ENCODE measurements at regions not wholly inside any gene's neighbourhood (a gene's known extent, or its start where the extent isn't known, plus 50 kb on each side); places are given as distances from the start of the nearest gene placed in this dataset.

DNA sequence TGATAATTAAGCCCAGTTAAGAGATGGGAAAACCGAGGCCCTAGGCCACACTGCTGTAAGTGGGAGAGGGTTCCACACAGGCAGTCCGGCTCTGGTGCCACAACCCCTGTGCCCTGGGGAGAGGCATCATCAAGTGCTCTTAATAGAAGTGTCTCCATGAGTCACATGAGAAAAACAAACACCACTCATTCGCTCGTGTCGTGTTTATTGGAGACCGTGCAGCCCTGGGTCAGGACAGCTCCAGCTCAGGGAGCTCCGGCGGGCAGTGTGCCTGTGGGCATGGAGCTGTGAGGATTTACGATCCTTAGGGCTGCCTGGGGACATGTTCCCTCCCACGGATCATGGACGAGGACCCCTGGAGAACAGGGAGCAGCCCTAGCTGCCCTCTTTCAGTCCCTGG is 658.5 kb downstream of the AJAP1 start:
- no peak for DNase-seq

DNA sequence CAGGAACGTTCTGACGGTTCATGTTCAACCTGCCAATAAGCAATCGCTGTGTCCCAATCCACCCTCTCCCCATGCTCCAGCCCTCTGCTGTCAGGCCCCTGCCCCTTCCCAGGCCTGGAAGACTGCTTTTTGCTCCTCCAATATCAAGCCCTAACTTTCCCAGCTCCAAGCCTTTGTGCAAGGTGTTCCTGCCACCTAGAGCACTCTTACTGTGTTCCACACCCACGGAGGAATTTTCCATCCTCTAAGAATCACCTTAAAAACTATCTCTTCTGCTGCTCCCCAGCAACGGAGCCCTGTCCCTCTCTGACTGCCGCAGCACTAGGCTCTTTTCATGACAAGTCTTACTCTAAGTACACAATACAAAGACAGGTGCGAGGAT is 657.9 kb downstream of the AJAP1 start:
- no peak for DNase-seq

DNA sequence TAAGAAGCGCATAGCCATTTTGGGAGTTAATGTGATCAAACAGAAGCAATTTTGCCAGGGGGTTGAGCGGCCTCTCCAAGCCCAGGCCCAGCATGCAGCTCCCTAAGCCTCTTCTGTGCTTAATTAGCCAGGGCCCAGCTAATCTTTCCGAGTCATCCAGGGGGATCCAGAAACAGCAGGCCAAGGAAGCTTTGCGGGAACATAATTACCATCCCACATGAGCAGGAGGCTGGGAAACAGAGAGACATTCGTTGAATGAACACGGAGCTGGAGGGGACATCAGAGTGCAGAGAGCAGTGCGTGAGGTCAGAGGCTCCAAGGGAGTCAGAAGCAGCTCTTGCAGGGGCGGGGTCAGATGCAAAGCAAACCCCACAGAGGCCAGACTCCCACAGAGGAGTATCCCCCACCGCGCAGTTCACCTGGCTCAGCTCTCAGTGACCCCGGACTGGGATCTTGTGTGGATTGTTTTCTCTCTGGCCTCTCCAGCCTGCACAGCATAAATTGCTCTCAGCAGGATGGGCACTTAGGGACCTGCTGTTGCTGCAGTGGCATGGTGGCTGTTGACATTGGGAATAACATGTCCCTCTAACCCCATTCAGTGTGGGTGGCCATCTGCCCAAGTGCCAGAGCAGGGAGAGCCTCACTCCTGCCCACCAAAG is 657.4 kb downstream of the AJAP1 start:
- no peak for DNase-seq

DNA sequence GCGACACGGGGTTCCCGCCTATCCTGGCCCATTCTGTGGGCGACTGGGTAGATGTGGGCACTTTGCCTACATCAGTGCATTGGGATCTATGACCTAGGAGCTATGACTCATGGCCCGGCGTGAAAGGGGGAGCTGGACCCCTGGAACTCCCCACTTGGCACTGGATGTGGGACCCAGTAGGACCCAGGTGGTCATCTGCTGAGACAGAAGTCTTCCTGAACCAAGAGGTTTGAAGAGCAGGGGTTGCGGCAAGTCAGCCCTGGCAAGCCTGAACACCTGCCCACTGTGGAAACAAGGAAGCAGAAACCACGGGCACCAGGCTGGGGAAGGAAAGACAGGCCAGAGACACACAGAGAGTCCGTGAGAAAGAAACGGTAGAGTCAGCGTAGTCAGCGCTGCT is 656.7 kb downstream of the AJAP1 start:
- DNase-seq: no peak

DNA sequence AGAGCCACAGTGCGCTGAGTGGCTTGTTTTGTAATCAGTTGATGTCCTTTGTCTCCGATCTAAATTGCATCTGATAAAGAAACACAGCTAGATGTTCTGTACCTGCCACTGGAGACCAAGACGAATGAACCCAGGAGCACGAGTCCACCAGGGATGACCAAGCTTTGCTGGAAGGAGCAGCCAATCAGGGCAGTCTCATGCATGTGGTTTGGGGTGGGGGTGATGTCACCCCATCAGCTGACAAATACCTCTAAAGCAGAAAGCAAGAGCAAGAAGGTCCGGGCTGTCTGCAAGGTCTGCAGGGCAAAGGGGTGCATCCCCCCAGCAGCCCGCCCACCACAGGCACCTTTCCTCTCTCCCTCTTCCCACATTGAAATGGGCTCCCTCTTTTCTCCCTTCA is 653.8 kb downstream of the AJAP1 start:
- no peak for DNase-seq

DNA sequence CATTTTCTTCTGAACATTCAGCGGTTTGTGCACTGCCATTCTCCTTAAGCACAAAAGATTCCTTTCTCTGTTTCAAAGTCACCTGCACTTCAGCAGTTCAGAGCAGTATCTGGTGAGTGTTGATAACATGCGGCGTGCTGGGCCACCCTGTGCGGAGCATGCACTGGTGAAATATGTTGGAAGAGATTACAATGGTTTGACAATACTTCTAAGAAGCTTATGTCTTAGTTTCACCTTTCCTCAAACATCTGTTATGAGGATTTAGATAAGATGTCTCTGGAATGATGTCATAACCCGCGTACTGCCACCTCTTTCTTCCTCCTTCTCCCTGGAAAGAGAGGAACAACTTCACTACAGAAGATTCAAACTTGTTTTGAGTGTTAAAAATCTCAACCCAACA is 650.3 kb downstream of the AJAP1 start:
- no peak for DNase-seq

DNA sequence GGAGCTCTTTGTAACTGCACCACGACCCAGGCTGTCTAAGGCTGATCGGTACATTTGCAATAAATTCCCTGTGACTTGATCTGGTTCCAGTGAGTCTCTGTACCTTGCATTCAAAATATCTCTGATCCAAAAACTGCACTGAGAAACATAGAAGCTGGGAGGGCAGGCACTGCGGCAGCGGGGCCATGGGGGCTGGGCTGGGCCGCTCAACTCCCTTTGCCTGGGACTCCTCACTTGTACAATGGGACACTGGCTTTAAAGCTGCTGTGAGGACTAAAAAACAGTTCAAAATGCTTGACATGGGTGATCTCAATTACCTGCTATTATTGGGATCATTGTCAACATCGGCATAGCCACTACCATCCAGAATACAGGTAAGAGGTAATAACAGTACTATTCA is 644.0 kb downstream of the AJAP1 start:
- DNase-seq: no peak

DNA sequence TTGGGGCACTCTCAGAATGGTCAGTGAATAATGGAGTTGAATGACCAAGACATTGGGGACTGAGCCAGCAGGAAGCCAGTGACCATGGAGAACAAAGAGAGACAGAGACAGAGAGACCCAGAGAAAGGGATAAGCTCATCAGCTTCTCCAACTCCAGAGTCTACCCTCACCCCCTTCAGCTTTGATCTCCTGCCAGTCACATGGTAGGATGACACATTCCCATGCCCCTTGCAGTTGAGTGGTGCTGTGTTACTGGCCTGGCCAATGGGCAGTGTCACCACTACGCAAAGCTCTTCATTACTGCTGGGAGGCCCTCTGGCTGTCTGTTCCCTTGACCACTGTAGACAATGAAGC is 643.5 kb downstream of the AJAP1 start:
- no peak for DNase-seq

DNA sequence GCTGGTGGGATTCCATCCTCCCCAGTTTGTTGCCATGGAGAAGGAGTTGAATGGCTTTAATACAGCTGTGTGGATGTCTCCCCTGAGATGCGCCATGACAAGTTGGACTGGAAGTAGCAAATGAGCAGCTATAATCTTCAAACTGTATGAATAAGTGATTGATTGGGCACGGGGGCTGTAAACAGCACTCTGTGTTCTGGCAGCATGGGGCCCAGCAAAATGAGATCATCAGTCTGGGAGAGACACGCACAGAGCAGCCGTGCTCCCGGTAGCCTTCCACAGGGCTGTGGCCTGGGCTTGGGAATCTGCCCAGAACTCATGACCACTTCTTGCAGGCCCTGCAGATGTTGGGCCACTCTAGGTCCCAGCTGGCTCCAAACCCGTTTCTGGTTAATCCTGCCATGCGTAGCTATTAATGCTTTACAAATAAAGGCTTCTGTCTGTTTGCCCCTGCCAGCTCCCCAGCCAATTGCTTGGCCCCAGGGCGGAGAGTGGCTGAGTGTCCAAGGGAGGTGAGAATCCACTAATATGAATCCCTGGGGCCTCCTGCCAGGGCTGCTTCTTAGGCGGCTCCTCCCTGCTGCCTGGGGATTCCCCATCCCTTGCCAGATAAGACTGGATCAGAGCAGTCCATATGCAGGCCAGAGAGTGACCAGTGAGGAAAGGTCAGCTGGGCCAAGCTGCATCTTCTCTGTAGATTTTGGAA is 642.9 kb downstream of the AJAP1 start:
- peak; percentile 10 to 29 for DNase-seq

DNA sequence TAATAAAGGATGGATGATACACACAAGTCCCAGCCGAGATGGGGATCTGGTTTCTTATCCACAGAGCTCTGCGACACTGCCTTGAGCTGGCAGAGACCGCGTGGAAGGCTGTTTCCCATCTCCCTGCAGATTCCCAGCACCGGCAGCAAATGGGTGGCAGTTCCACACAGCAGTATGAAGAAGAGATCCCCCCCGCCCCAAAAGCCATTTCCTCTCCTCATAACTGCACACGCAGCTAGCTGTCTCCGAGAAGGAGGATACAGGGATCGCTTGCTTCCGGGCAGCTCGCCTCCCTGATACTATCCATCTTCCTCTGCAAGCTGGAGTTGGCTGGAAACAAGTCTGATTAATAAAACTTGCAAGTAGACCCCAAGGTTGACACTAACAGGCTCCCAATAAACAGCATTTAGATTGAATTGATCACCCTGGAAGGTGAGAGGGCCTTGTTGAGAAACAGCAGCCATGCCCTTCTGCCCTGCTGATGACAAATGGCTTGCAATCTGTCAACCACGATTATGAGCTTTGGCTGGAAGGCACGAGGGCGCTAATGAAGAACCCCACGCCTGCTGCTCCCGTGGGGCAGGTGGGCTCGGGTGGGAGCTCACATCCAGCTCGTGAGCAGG is 642.3 kb downstream of the AJAP1 start:
- DNase-seq: no peak

DNA sequence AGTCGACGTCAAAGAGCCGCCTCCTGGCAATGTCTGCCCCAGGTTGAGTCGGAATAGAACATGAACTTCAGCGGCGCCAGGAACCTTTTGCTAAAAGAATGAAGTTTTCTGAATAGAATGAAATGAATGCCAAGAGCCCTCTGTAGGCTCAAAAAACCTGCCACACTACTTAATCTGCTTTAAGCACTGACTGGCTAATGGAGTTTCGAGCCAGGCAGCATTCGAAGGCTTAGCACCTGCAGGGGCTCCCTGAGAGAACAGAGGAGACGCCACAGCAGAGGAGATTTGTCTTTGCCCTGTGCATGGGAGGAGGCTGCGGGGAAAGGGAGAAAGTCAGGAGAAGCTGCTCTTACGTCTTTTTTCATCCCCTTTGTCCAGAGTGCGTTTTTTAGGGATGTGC is 641.7 kb downstream of the AJAP1 start:
- no peak for DNase-seq

DNA sequence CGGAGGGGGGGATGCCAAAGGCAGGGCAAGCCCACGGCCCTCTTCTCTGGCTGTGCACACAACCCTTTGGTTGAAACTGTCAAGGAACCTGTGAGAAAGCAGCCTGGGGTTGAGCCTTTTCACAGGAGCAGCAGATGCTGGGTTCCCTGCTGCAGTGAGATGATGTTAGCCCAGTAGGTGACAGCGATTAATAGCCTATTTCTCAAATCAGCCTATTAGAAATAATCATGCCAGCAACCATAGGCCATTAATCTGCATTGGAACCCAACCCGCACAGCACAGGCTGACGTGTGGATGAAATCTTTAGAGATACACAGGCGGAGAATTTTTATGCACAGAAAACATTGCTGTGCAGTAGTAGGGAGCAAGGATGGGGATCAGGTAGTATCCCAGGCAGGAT is 637.5 kb downstream of the AJAP1 start:
- DNase-seq: no peak

DNA sequence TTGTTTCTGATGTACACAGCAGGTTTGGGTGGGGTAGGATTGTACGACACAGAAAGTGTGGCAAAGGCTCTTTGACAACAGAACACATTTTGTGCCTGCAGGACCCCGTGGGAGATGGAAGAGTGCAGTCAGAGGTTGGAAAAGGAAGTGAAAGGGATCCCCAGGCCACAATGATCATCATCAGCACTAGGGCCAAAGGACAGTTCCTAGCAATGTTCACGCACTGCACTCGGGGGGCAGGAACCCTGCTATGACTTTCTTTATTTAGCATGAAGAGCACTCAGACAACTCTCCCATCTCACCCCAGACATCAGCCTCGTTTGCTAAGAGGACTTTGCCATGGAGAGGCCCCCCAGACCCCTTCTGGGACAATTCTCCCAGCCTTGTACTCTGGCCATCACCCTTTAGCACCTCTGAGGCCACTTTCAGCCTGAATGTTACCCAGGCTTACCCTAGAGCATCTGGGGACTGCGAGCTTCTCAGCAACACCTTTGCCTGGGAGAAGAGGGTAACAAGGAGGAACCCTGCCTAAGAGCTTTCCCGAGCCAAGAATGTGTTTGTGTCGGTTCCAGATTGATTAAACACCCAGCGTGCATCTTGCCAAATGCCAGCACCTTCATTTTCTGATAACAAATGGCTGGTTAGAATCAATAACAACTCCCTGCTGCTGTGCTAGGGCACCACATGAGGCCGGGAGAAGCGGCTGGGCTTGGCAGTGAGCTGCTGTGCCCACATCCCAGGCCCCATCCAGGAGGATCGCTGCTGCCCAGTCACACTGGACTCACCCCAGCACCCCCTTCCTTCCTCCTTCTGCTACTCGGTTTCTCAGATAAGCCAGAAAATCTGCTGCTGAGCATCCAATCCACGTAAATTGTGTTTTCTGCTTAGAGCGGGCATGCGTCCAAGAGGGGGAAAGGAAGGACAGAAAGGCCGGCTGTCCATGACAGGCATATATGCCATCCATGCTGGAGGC is 633.1 kb downstream of the AJAP1 start:
- no peak for DNase-seq

DNA sequence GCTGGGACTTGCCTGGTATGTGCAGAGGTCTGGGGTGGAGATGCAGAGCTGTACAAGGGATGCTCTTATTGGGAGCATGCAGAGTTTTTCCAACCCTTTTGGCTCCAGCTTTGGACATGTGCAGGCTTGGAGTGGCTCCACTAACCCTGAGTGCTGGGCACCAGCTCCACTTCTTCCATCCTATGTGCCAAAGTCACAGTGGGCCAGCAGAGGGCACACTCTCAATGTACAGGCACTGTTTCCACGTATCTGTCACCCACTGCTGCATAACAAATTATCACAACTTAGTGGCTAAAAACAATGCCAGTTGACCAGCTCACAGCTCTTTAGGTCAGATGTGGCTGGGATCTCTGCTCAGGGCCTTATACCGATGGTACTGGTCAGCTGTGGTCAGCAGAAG is 631.8 kb downstream of the AJAP1 start:
- DNase-seq: peak in 1 of 2 experiments; percentile 4

DNA sequence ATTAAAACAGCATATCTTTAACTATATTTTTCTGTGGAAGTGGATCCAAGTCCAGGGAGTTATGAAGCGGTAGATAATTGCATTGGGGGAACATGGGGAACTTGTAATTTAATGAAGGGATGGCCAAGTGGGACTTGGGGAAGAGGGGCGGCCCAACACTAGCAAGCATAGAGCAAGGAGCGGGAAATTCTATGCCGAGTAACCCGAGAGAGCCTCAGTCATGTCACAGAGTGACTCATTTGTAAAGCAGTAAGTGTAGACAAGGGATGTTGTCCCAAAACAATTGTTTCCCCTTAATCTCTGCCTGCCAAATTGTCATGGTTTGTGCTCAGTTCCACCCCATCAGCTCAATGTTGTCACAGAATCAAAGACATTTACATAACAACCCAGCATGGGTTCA is 620.1 kb downstream of the AJAP1 start:
- DNase-seq: no peak

DNA sequence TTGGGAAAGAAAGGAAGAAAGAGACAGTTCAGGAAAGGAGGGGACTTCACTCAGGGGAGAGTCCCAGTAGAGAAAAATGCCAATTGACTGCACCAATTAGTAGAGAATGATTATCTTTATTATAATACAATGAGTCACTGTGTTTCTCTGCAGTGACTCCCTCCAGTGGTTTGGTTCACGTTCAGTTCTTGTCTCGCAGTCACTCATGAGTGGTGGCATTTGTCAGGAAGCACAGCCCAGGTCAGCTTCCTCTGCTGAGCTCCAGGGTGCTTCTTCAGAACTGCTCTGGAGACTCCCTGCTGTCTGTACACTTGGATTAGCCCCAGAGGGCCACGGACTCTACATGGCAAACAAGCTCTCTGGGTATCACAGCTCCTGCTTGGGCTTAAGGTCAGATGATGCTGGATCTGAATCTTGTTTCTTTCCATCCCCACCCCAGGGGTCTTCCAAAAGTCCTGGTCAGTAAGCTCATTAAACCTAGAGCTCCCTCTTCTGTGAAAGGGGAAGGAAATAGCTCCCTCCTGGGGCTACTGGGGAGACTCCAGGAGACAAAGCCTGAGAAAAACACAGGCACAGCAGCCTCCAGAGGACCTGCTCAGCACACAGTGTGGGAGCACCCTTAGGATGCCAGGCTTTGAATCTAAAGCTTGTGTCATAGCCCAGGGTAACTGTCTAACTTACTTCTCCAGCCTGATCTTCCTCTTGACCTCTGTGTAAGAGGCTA is 619.0 kb downstream of the AJAP1 start:
- DNase-seq: no peak

DNA sequence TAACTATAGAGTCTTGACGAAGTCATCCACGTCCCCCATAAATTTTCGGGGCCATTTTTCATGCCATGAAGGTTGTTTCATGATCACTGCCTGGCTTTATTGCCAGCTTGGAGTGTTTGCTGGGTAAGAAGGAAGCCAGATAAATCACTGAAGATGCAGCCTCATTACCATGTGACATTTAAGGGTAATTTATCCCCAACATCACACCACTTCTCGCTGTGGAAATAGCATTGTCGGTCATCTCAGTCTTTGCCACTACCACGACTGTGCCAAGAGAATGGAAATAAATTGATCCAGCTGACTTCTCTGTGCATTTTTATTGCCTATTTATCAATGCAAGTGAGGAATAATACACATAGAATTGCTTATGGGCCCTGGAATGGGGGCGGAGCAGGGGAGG is 617.9 kb downstream of the AJAP1 start:
- DNase-seq: no peak

DNA sequence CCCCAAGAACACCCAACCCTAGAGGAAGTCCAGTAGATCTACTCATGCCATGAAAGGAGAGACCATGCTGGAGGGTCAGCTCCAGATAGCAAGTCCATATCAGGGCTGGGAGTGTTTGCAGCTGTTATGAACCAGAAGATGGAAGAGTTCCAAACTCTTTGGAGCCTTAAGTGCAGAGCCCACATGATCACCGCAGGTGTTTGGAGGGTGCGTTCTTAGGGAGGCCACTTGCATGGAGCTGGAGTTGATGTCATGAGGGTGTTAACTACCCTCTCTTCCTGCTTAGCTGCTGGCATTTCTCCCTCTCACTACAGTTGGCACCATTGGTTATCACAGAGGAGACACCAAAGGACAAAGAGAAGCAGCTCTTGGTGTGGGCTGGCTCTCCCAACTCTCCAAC is 616.9 kb downstream of the AJAP1 start:
- no peak for DNase-seq

DNA sequence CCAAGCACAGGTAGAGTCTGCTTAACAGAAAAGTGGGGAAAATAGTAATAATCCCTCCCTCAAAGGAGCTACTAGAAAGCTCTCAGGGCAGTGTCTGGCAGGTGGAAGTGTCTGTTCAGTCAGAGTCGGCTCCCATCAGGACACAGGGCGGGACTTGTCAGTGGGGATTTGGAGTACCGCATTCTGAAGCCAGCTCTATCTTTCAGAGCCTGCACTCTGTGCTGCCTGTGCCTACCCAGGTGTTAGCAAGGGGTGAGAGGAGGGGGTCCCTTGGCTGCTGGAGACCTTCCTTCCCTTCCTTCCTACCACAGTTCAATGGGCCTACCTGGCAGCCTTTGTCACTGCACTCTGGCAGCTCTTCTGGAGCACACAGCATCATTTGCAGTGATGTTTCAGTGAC is 615.5 kb downstream of the AJAP1 start:
- DNase-seq: no peak

DNA sequence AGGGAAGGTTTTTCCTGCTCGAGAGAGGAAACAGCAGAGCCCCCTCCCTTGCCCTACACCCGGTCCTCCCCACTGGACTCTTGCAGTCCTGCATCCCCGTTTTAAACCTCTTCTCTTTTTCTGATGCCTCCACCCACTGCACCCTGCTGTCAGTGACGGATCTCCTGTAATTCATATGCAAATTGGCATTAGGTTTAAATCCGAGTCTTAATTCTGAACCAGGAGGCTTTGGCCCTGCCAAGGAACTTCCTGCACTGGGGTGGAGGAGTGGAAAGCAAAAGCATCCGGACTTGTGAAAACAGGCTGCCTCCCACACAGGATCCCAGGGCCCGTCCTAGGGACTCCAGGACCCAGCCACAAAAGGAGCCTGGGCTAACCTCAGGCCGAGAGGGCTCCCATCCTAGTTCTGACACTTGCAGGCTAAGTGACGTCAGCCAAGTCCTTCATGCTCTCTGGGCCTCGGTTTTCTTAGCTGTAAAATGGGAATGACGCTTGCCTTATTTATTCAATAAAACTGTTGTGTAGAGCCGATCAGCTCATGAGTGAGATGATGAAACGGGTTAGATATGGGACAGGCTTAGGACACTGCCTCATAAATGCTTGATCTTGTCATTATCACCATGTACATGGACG is 613.3 kb downstream of the AJAP1 start:
- no peak for DNase-seq

DNA sequence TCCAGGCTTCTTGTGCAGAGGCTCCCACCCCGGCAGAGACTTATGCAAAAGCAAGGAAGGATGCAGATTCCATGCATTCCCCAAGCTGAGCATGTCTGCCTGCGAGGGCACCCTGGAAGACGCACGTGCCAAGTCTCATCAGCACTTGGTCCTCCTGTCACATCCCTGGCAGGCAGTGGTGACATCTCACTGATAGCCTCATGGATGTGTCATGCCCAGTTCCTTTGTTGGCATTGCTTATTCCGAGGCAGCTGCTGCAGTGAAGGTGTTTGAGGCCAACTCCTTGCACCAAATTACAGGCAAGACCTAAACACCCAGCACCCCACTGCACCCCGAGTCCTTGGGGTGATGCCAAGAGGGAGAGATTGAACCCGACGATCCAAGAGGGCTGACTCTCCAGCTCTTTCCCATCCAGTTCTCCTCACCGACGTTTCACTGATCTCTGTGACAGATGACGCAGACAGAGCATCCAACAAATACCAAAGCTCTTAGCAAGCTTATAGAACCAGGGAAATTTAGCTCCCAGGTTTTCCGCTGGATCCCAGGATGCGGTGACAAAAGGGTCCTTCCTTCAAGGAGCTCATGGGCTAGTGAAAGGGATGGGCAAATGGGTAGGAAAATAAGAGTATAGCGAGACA is 611.1 kb downstream of the AJAP1 start:
- no peak for DNase-seq

DNA sequence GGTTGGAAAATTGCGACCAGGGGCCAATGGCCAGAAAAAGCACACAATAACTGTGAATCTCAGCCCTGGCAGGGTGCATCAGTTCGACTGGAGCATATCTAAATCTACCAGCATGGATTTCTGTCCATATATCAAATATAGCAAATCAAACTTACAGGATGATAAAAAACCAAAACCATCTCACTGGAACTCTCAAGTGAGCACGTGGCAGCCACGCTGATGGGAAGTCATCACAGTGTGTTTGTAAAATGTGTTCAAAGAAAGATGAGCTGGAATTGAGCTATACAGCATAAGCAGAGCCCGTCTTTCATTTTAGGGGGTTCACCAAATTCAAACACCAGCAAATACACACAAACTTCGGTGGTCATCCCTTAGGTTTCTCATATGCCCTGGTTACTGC is 610.1 kb downstream of the AJAP1 start:
- no peak for DNase-seq

All from SHP77 (cell line).